ENCODE measurements at regions not wholly inside any gene's neighbourhood (a gene's known extent, or its start where the extent isn't known, plus 50 kb on each side); places are given as distances from the start of the nearest gene placed in this dataset.

DNA sequence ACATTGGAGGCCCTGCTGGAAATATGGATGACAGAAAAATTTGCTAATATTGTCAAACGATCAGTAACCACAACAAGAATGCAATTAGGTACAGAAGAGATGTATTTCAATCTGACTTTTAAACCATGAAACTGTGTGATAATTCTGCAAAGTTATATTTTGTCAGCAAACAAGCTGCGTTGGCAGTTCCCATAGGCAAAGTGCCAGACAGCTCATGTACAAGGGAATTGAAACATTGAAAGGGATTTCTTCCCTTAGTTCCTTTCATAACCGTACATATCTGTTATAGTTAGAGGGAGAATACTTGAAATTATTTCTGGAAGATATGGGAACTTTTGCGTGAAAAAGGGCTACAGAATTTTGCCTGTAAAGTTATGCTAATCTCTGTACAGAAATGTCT is 419.4 kb upstream of the PTGER4 start:
- no peak for DNase-seq (ENCODE audit: low spot score)
- TF ChIP-seq, protein P1, sequence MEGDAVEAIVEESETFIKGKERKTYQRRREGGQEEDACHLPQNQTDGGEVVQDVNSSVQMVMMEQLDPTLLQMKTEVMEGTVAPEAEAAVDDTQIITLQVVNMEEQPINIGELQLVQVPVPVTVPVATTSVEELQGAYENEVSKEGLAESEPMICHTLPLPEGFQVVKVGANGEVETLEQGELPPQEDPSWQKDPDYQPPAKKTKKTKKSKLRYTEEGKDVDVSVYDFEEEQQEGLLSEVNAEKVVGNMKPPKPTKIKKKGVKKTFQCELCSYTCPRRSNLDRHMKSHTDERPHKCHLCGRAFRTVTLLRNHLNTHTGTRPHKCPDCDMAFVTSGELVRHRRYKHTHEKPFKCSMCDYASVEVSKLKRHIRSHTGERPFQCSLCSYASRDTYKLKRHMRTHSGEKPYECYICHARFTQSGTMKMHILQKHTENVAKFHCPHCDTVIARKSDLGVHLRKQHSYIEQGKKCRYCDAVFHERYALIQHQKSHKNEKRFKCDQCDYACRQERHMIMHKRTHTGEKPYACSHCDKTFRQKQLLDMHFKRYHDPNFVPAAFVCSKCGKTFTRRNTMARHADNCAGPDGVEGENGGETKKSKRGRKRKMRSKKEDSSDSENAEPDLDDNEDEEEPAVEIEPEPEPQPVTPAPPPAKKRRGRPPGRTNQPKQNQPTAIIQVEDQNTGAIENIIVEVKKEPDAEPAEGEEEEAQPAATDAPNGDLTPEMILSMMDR (IDR thresholded peaks at IDR 0.05), result no peak
- Histone ChIP-seq H3K27ac (no peak overlapping the region), H3K4me3 (no peak overlapping the region)

DNA sequence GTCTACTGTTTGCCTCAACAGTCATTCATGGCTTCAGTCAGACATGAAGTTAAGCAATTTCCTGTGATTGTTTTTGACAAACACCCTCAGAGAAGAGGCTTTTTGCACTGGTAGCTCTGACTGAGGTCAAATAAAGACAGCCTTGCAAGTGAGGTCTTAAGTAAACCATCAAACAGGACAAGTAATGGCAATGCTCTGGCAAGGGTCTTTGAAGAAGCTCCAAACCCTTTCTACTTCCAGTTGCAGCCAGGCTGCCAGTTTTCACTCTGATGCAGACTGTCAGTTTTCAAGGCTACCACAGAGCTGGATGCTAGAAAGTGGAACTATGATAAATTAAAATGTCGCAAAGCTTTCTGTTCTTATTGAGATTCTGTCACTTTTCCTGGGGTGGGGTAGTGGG is 421.5 kb upstream of the PTGER4 start:
- no peak for DNase-seq (ENCODE audit: low spot score)
- no peak overlapping the region for H3K4me3 ChIP-seq
- TF ChIP-seq, protein P1 (IDR thresholded peaks at IDR 0.05), result no peak
- no peak overlapping the region for H3K27ac ChIP-seq

DNA sequence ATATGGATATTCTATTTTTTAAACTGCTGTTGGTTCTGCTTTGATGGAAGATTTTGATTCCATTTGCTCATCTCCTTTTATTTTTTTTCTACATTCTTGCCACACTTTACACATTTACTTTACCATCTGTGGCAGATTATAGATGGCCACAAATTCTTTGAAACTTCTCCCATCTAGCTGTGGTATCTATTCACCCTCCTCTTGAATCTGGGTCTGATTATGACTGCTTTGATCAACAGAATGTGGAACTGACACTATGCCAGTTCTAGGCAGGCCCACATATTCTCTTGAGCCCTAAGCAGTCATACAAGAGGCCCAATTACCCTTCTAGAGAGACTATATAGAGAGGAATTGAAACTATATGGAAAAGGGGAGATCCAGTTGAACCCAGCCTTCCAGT is 439.0 kb upstream of the PTGER4 start:
- no peak for DNase-seq (ENCODE audit: low spot score)
- no peak overlapping the region for H3K27ac ChIP-seq
- no peak overlapping the region for H3K4me3 ChIP-seq
- TF ChIP-seq, protein P1 (IDR thresholded peaks at IDR 0.05), result no peak

DNA sequence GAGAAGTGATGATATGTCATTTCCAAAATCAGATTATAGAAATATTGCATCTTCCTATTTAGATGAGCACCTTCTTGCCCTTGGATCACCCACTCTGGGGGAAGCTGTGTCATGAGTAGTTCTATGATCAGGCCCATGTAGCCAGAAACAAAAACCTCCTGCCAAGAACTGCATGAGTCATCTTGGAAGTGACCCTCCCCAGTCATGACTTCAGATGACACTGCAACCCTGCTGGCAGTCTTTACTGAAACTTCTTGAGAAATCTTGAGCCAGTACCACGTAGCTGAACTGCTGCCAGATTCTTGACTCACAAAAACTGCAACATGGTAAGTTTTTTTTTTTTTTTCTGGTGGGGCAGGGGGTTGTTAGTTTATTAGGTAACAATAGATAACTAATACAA is 439.6 kb upstream of the PTGER4 start:
- H3K27ac ChIP-seq, result no peak overlapping the region
- H3K4me3 ChIP-seq, result no peak overlapping the region
- no peak for DNase-seq (ENCODE audit: low spot score)
- TF ChIP-seq, protein P1 (IDR thresholded peaks at IDR 0.05), result no peak

DNA sequence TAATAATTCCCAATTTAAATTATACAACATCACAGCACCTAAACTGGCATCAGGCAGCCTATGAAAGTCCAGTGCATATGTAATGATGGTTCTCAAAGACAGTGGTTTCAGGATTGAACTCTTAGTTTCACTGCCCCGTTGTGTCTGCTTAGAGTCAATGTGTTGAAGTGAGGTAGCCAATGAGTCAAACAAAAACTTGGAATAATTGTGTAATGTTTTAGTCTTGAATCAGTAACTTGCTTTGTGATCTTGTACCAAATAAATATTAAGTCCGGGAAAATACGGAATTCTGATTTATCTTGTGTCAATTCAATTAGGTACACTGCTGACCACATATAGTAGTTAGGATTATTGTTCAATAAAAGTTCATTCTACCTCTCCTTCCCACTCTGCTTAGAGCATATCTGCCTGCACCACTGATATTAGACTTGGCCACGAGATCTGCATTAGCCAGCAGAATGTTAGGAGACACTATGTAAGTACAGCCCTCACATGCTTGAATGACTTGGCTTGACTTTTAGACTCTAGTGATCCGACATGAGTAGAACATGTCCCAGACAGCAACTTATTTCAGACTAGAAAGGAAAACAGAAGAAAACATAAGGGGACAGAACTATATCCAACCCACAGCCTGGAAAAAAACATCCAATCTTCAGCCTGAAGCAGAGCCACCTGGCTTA is 441.5 kb upstream of the PTGER4 start:
- DNase-seq (ENCODE audit: low spot score), result no peak
- Histone ChIP-seq H3K4me3 (no peak overlapping the region), H3K27ac (no peak overlapping the region)
- TF ChIP-seq, protein P1 (IDR thresholded peaks at IDR 0.05), result no peak

DNA sequence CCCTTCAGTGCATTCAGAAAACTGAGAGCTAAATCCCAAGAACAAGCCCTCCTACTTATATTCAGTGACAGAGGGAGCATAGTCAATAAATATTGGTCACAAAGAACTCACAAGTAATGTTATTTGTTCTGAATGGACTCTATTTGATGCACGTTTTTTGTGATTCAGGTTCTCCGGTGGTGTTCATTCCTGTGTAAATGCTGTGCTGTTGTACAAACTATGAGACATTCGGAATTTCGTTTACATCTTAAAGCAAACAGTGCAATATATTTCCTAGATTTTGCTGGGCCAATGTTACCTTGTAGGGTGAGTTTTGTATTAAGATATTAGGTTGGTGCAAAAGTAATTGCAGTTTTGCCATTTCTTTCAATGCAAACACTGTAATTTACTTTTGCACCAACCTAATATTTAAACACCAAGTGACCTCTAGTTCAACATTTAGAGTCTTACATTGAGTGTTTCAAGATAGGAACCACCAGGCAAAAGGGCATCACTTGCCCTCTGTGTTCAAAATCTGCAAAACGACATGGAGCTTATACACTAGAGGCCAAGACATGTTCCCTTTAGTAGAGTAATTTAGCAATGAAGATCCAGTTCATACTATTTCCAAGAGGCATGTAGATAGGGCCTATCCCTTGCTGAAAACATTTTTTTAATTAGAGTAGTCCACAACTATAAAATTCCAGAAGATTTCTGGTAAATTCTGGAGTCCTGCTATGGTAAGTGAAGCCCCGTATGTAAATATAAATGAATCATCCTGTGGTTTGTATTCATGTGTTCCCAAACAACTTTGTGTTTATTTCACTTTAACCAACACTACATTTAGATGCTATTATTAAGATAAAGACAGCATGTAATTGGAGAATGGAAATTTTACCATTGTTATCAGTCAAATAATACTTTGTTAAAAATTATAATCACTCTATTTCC is 444.0 kb upstream of the PTGER4 start:
- no peak for DNase-seq (ENCODE audit: low spot score)
- Histone ChIP-seq H3K27ac (no peak overlapping the region), H3K4me3 (no peak overlapping the region)
- TF ChIP-seq, protein P1 (IDR thresholded peaks at IDR 0.05), result no peak

All from coronary artery (tissue), 2 donors.